Keratinocyte (primary cell): ENCODE measurements at regions not wholly inside any gene's neighbourhood (a gene's known extent, or its start where the extent isn't known, plus 50 kb on each side); places are given as distances from the start of the nearest gene placed in this dataset.

Experiments
- DNase-seq: peaks from one replicate; pipeline ENCODE4 v3.0.0-alpha.2; 2011; ENCODE audit warnings: low read depth, missing footprints, low spot score
- FAIRE-seq: peaks from 2 replicates; lab custom pipeline; 2011; peaks lifted over from hg19 to GRCh38; lab: Jason Lieb, UNC
- H2AFZ ChIP-seq: 2 replicates; pipeline ENCODE4 v1.6.0; 2012; ENCODE audit warnings: low read length, control low read depth, inconsistent platforms; ENCODE audit not compliant: control insufficient read depth
- H3K27ac ChIP-seq: 2 replicates; pipeline ENCODE4 v1.5.1; 2011; ENCODE audit warnings: low read length; ENCODE audit not compliant: control insufficient read depth, insufficient read depth
- H3K27me3 ChIP-seq: 3 replicates; pipeline ENCODE4 v1.6.0; 2011; ENCODE audit warnings: low read length; ENCODE audit not compliant: control insufficient read depth, insufficient read depth; ENCODE audit errors: extremely low read depth
- H3K36me3 ChIP-seq, 2 experiments: 2 replicates in 1 of 2; 3 replicates in 1 of 2; pipeline ENCODE4 v1.5.1; 2011; ENCODE audit warnings: low read length in 2 of 2, mild to moderate bottlenecking in 1 of 2; ENCODE audit not compliant: control insufficient read depth in 2 of 2, insufficient read depth in 2 of 2; ENCODE audit errors: extremely low read depth in 1 of 2
- H3K4me1 ChIP-seq: 3 replicates; pipeline ENCODE4 v1.5.1; 2011; ENCODE audit warnings: low read length; ENCODE audit not compliant: control insufficient read depth, insufficient read depth; ENCODE audit errors: extremely low read depth
- H3K4me2 ChIP-seq: 3 replicates; pipeline ENCODE4 v1.6.0; 2011; ENCODE audit warnings: low read depth, low read length; ENCODE audit not compliant: control insufficient read depth, insufficient read depth; ENCODE audit errors: extremely low read depth
- H3K4me3 ChIP-seq, 3 experiments: fragments of 200-600 bp in 1 of 3; sonication (generic) in 1 of 3; 2 replicates in 2 of 3; 3 replicates in 1 of 3; pipeline ENCODE4 v1.5.1; 2011 to 2016; ENCODE audit warnings: low read length in 3 of 3, mild to moderate bottlenecking in 3 of 3, control low read depth in 2 of 3, inconsistent platforms in 1 of 3, low read depth in 1 of 3, mixed read lengths in 1 of 3, mixed run types in 1 of 3, moderate library complexity in 1 of 3; ENCODE audit not compliant: control insufficient read depth in 2 of 3, insufficient read depth in 2 of 3; ENCODE audit errors: extremely low read depth in 1 of 3
- H3K79me2 ChIP-seq: 2 replicates; pipeline ENCODE4 v1.6.0; 2012; ENCODE audit warnings: low read length; ENCODE audit not compliant: control insufficient read depth, insufficient read depth
- H3K9ac ChIP-seq: 3 replicates; pipeline ENCODE4 v1.6.0; 2011; ENCODE audit warnings: low read length; ENCODE audit not compliant: control insufficient read depth, insufficient read depth; ENCODE audit errors: extremely low read depth
- H3K9me1 ChIP-seq: 3 replicates; pipeline ENCODE4 v1.6.0; 2011; ENCODE audit warnings: low read length; ENCODE audit not compliant: control insufficient read depth, insufficient read depth; ENCODE audit errors: extremely low read depth
- H3K9me3 ChIP-seq: 2 replicates; pipeline ENCODE4 v1.5.1; 2012; ENCODE audit warnings: low read depth, low read length; ENCODE audit not compliant: control insufficient read depth
- H4K20me1 ChIP-seq: 3 replicates; pipeline ENCODE4 v1.6.0; 2011; ENCODE audit warnings: low read length; ENCODE audit not compliant: control insufficient read depth, insufficient read depth; ENCODE audit errors: extremely low read depth
- EZH2 ChIP-seq: IDR thresholded peaks from one replicate; pipeline ENCODE4 v1.6.1; 2012; ENCODE audit warnings: inconsistent platforms, mild to moderate bottlenecking, low read length, moderate library complexity
- dilution Hi-C: fragments of 300-500 bp; cut with MboI; formaldehyde crosslinking; loops from one replicate; pipeline ENCODE4 v1.7.0; 2020; ENCODE audit warnings: low sequenced_read_pairs; ENCODE audit not compliant: extremely low pct_ligation_motif_present
- TF ChIP-seq, protein P1 (sequence below), 3 experiments: IDR thresholded peaks in 1 of 3; conservative IDR thresholded peaks in 1 of 3; optimal IDR thresholded peaks in 1 of 3; 2 replicates in 2 of 3; 3 replicates in 1 of 3; pipeline versions ENCODE3 to v1.5.1; 2011; ENCODE audit warnings: low read length in 3 of 3, mild to moderate bottlenecking in 3 of 3, moderate library complexity in 2 of 3, control low read depth in 1 of 3, inconsistent platforms in 1 of 3; ENCODE audit not compliant: insufficient read depth in 2 of 3; ENCODE audit errors: extremely low read depth in 1 of 3

GRCh38 chr9:84486663-84487062, 146.1 kb upstream of the SLC28A3 start:
- no peaks in the 10 kb centered on the region for H3K27me3 ChIP-seq

GRCh38 chr9:84490206-84490841, 149.8 kb upstream of the SLC28A3 start:
- DNase-seq (no peak), FAIRE-seq (no peak)
- H3K27me3 ChIP-seq: no peaks in the 10 kb centered on the region
- peaks cover 2% of the 10 kb centered on the region for H3K4me1 ChIP-seq
- TF ChIP-seq, protein P1, sequence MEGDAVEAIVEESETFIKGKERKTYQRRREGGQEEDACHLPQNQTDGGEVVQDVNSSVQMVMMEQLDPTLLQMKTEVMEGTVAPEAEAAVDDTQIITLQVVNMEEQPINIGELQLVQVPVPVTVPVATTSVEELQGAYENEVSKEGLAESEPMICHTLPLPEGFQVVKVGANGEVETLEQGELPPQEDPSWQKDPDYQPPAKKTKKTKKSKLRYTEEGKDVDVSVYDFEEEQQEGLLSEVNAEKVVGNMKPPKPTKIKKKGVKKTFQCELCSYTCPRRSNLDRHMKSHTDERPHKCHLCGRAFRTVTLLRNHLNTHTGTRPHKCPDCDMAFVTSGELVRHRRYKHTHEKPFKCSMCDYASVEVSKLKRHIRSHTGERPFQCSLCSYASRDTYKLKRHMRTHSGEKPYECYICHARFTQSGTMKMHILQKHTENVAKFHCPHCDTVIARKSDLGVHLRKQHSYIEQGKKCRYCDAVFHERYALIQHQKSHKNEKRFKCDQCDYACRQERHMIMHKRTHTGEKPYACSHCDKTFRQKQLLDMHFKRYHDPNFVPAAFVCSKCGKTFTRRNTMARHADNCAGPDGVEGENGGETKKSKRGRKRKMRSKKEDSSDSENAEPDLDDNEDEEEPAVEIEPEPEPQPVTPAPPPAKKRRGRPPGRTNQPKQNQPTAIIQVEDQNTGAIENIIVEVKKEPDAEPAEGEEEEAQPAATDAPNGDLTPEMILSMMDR (optimal IDR thresholded peaks at IDR 0.05 in 1 of 3, IDR thresholded peaks at IDR 0.05 in 1 of 3, conservative IDR thresholded peaks at IDR 0.05 in 1 of 3; ENCODE audit: extremely low read depth in 1 of 3, insufficient read depth in 2 of 3, low read length in 3 of 3): no peak
- no peak for TF ChIP-seq EZH2
- H3K4me2 ChIP-seq: no peak overlapping the region
- H2AFZ ChIP-seq: no peak overlapping the region
- no peak overlapping the region for H3K9ac ChIP-seq
- no peaks in the 10 kb centered on the region for H4K20me1 ChIP-seq
- no peaks in the 10 kb centered on the region for H3K79me2 ChIP-seq
- no peak overlapping the region for H3K4me3 ChIP-seq
- no peaks in the 10 kb centered on the region for H3K9me1 ChIP-seq
- no peaks in the 10 kb centered on the region for H3K36me3 ChIP-seq
- dilution Hi-C loops: no loop called here
- H3K9me3 ChIP-seq: no peaks in the 10 kb centered on the region
- no peak overlapping the region for H3K27ac ChIP-seq

More at GRCh38 chr9:84486663-84487062, 146.1 kb upstream of the SLC28A3 start:
- no peaks in the 10 kb centered on the region for H4K20me1 ChIP-seq
- no peaks in the 10 kb centered on the region for H3K9me3 ChIP-seq
- DNase-seq (no peak), FAIRE-seq (no peak)
- TF ChIP-seq EZH2: no peak
- TF ChIP-seq, protein P1 (optimal IDR thresholded peaks at IDR 0.05 in 1 of 3, IDR thresholded peaks at IDR 0.05 in 1 of 3, conservative IDR thresholded peaks at IDR 0.05 in 1 of 3; ENCODE audit: extremely low read depth in 1 of 3, insufficient read depth in 2 of 3, low read length in 3 of 3): no peak
- no peak overlapping the region for H3K27ac ChIP-seq
- H3K36me3 ChIP-seq: no peaks in the 10 kb centered on the region
- H3K4me2 ChIP-seq: no peak overlapping the region
- H2AFZ ChIP-seq: no peak overlapping the region
- H3K9me1 ChIP-seq: no peaks in the 10 kb centered on the region
- H3K4me3 ChIP-seq: no peak overlapping the region
- no peak overlapping the region for H3K9ac ChIP-seq
- H3K4me1 ChIP-seq: peaks cover 2% of the 10 kb centered on the region
- H3K79me2 ChIP-seq: no peaks in the 10 kb centered on the region
- dilution Hi-C loops: no loop called here
